Keratinocyte (primary cell): ENCODE measurements at regions not wholly inside any gene's neighbourhood (a gene's known extent, or its start where the extent isn't known, plus 50 kb on each side); places are given as distances from the start of the nearest gene placed in this dataset.

ENCODE experiments used
- DNase-seq: peaks from one replicate; pipeline ENCODE4 v3.0.0-alpha.2; 2011; ENCODE audit warnings: low read depth, missing footprints, low spot score
- FAIRE-seq: peaks from 2 replicates; lab custom pipeline; 2011; peaks lifted over from hg19 to GRCh38; lab: Jason Lieb, UNC
- H2AFZ ChIP-seq: 2 replicates; pipeline ENCODE4 v1.6.0; 2012; ENCODE audit warnings: low read length, control low read depth, inconsistent platforms; ENCODE audit not compliant: control insufficient read depth
- H3K27ac ChIP-seq: 2 replicates; pipeline ENCODE4 v1.5.1; 2011; ENCODE audit warnings: low read length; ENCODE audit not compliant: control insufficient read depth, insufficient read depth
- H3K27me3 ChIP-seq: 3 replicates; pipeline ENCODE4 v1.6.0; 2011; ENCODE audit warnings: low read length; ENCODE audit not compliant: control insufficient read depth, insufficient read depth; ENCODE audit errors: extremely low read depth
- H3K36me3 ChIP-seq, 2 experiments: 2 replicates in 1 of 2; 3 replicates in 1 of 2; pipeline ENCODE4 v1.5.1; 2011; ENCODE audit warnings: low read length in 2 of 2, mild to moderate bottlenecking in 1 of 2; ENCODE audit not compliant: control insufficient read depth in 2 of 2, insufficient read depth in 2 of 2; ENCODE audit errors: extremely low read depth in 1 of 2
- H3K4me1 ChIP-seq: 3 replicates; pipeline ENCODE4 v1.5.1; 2011; ENCODE audit warnings: low read length; ENCODE audit not compliant: control insufficient read depth, insufficient read depth; ENCODE audit errors: extremely low read depth
- H3K4me2 ChIP-seq: 3 replicates; pipeline ENCODE4 v1.6.0; 2011; ENCODE audit warnings: low read depth, low read length; ENCODE audit not compliant: control insufficient read depth, insufficient read depth; ENCODE audit errors: extremely low read depth
- H3K4me3 ChIP-seq, 3 experiments: fragments of 200-600 bp in 1 of 3; sonication (generic) in 1 of 3; 2 replicates in 2 of 3; 3 replicates in 1 of 3; pipeline ENCODE4 v1.5.1; 2011 to 2016; ENCODE audit warnings: low read length in 3 of 3, mild to moderate bottlenecking in 3 of 3, control low read depth in 2 of 3, inconsistent platforms in 1 of 3, low read depth in 1 of 3, mixed read lengths in 1 of 3, mixed run types in 1 of 3, moderate library complexity in 1 of 3; ENCODE audit not compliant: control insufficient read depth in 2 of 3, insufficient read depth in 2 of 3; ENCODE audit errors: extremely low read depth in 1 of 3
- H3K79me2 ChIP-seq: 2 replicates; pipeline ENCODE4 v1.6.0; 2012; ENCODE audit warnings: low read length; ENCODE audit not compliant: control insufficient read depth, insufficient read depth
- H3K9ac ChIP-seq: 3 replicates; pipeline ENCODE4 v1.6.0; 2011; ENCODE audit warnings: low read length; ENCODE audit not compliant: control insufficient read depth, insufficient read depth; ENCODE audit errors: extremely low read depth
- H3K9me1 ChIP-seq: 3 replicates; pipeline ENCODE4 v1.6.0; 2011; ENCODE audit warnings: low read length; ENCODE audit not compliant: control insufficient read depth, insufficient read depth; ENCODE audit errors: extremely low read depth
- H3K9me3 ChIP-seq: 2 replicates; pipeline ENCODE4 v1.5.1; 2012; ENCODE audit warnings: low read depth, low read length; ENCODE audit not compliant: control insufficient read depth
- H4K20me1 ChIP-seq: 3 replicates; pipeline ENCODE4 v1.6.0; 2011; ENCODE audit warnings: low read length; ENCODE audit not compliant: control insufficient read depth, insufficient read depth; ENCODE audit errors: extremely low read depth
- CTCF ChIP-seq, 3 experiments: IDR thresholded peaks in 1 of 3; conservative IDR thresholded peaks in 1 of 3; optimal IDR thresholded peaks in 1 of 3; 2 replicates in 2 of 3; 3 replicates in 1 of 3; pipeline versions ENCODE3 to v1.5.1; 2011; ENCODE audit warnings: low read length in 3 of 3, mild to moderate bottlenecking in 3 of 3, moderate library complexity in 2 of 3, control low read depth in 1 of 3, inconsistent platforms in 1 of 3; ENCODE audit not compliant: insufficient read depth in 2 of 3; ENCODE audit errors: extremely low read depth in 1 of 3
- EZH2 ChIP-seq: IDR thresholded peaks from one replicate; pipeline ENCODE4 v1.6.1; 2012; ENCODE audit warnings: inconsistent platforms, mild to moderate bottlenecking, low read length, moderate library complexity
- dilution Hi-C: fragments of 300-500 bp; cut with MboI; formaldehyde crosslinking; loops from one replicate; pipeline ENCODE4 v1.7.0; 2020; ENCODE audit warnings: low sequenced_read_pairs; ENCODE audit not compliant: extremely low pct_ligation_motif_present

- Histone ChIP-seq H2AFZ (no peak overlapping the region), H4K20me1 (no peaks in the 10 kb centered on the region), H3K9ac (no peak overlapping the region), H3K4me1 (no peaks in the 10 kb centered on the region), H3K9me1 (no peaks in the 10 kb centered on the region), H3K79me2 (no peaks in the 10 kb centered on the region), H3K36me3 (no peaks in the 10 kb centered on the region), H3K9me3 (no peaks in the 10 kb centered on the region), H3K4me2 (no peak overlapping the region), H3K27ac (no peak overlapping the region), H3K4me3 (no peak overlapping the region), H3K27me3 (no peaks in the 10 kb centered on the region)
- TF ChIP-seq CTCF (optimal IDR thresholded peaks at IDR 0.05 in 1 of 3, IDR thresholded peaks at IDR 0.05 in 1 of 3, conservative IDR thresholded peaks at IDR 0.05 in 1 of 3; ENCODE audit: extremely low read depth in 1 of 3, insufficient read depth in 2 of 3, low read length in 3 of 3): no peak
- no peak for TF ChIP-seq EZH2
- FAIRE-seq (no peak), DNase-seq (no peak)
- dilution Hi-C loops: no loop called here
Measured at GRCh38 chr18:24817587-24818371, 357.3 kb downstream of the HRH4 start.

- no peak overlapping the region for H3K9ac ChIP-seq
- no peaks in the 10 kb centered on the region for H3K4me1 ChIP-seq
- no peak overlapping the region for H2AFZ ChIP-seq
- no peak overlapping the region for H3K27ac ChIP-seq
- no peaks in the 10 kb centered on the region for H4K20me1 ChIP-seq
- DNase-seq: no peak
- no peaks in the 10 kb centered on the region for H3K9me1 ChIP-seq
- H3K27me3 ChIP-seq: no peaks in the 10 kb centered on the region
- dilution Hi-C loops: no loop called here
- no peaks in the 10 kb centered on the region for H3K79me2 ChIP-seq
- H3K4me3 ChIP-seq: no peak overlapping the region
- no peak for TF ChIP-seq CTCF (optimal IDR thresholded peaks at IDR 0.05 in 1 of 3, IDR thresholded peaks at IDR 0.05 in 1 of 3, conservative IDR thresholded peaks at IDR 0.05 in 1 of 3; ENCODE audit: extremely low read depth in 1 of 3, insufficient read depth in 2 of 3, low read length in 3 of 3)
- no peak for TF ChIP-seq EZH2
- FAIRE-seq: no peak
- no peak overlapping the region for H3K4me2 ChIP-seq
- H3K36me3 ChIP-seq: no peaks in the 10 kb centered on the region
- no peaks in the 10 kb centered on the region for H3K9me3 ChIP-seq
Measured at GRCh38 chr18:24818441-24818840, 358.0 kb downstream of the HRH4 start.
